ENCODE measurements at regions not wholly inside any gene's neighbourhood (a gene's known extent, or its start where the extent isn't known, plus 50 kb on each side); places are given as distances from the start of the nearest gene placed in this dataset.
"Not testable (repeated sequence)": the region's sequence is repeated elsewhere in the genome, so short reads cannot be mapped to it uniquely, and the experiment has no call there.

GRCh38 chr5:136736021-136736420, 370.7 kb upstream of the TRPC7 start:
- H3K36me3 Mint-ChIP-seq, result no peaks in the 10 kb centered on the region
- H3K27ac Mint-ChIP-seq, result no peak overlapping the region
- H3K4me1 Mint-ChIP-seq, result no peaks in the 10 kb centered on the region
- ATAC-seq (no peak), DNase-seq (ENCODE audit: low spot score in 2 of 2) (no peak)
- H3K4me3 Mint-ChIP-seq, result no peak overlapping the region
- peaks cover 8% of the 10 kb centered on the region for H3K9me3 Mint-ChIP-seq

GRCh38 chr5:136735611-136736010, 370.3 kb upstream of the TRPC7 start:
- not testable (repeated sequence) for DNase-seq (ENCODE audit: low spot score in 2 of 2); ATAC-seq

GRCh38 chr5:136734628-136735027, 369.3 kb upstream of the TRPC7 start:
- no peak overlapping the region for H3K4me3 Mint-ChIP-seq
- DNase-seq (ENCODE audit: low spot score in 2 of 2) (no peak), ATAC-seq (no peak)
- H3K4me1 Mint-ChIP-seq, result no peaks in the 10 kb centered on the region
- H3K36me3 Mint-ChIP-seq, result no peaks in the 10 kb centered on the region
- H3K9me3 Mint-ChIP-seq, result peaks cover 8% of the 10 kb centered on the region
- no peak overlapping the region for H3K27ac Mint-ChIP-seq

More at GRCh38 chr5:136735611-136736010, 370.3 kb upstream of the TRPC7 start:
- H3K4me3 Mint-ChIP-seq, H3K27ac Mint-ChIP-seq, H3K9me3 Mint-ChIP-seq, H3K4me1 Mint-ChIP-seq, H3K36me3 Mint-ChIP-seq: not testable (repeated sequence)

- no peak for DNase-seq (ENCODE audit: low spot score in 2 of 2)
- ATAC-seq, result no peak
Measured at GRCh38 chr5:136732751-136733150, 367.4 kb upstream of the TRPC7 start.

GRCh38 chr5:136731241-136731900, 366.0 kb upstream of the TRPC7 start:
- DNase-seq (ENCODE audit: low spot score in 2 of 2) (no peak), ATAC-seq (no peak)
- no peak overlapping the region for H3K27ac Mint-ChIP-seq
- no peaks in the 10 kb centered on the region for H3K36me3 Mint-ChIP-seq
- no peak overlapping the region for H3K4me3 Mint-ChIP-seq
- H3K9me3 Mint-ChIP-seq, result peaks cover 3% of the 10 kb centered on the region
- H3K4me1 Mint-ChIP-seq, result no peaks in the 10 kb centered on the region

More at GRCh38 chr5:136732751-136733150, 367.4 kb upstream of the TRPC7 start:
- H3K4me3 Mint-ChIP-seq, result no peak overlapping the region
- H3K36me3 Mint-ChIP-seq, result no peaks in the 10 kb centered on the region
- H3K27ac Mint-ChIP-seq, result no peak overlapping the region
- no peaks in the 10 kb centered on the region for H3K4me1 Mint-ChIP-seq
- H3K9me3 Mint-ChIP-seq, result no peaks in the 10 kb centered on the region

- Mint-ChIP-seq H3K9me3 (peaks cover 3% of the 10 kb centered on the region), H3K36me3 (no peaks in the 10 kb centered on the region), H3K4me3 (no peak overlapping the region), H3K4me1 (no peaks in the 10 kb centered on the region), H3K27ac (no peak overlapping the region)
- DNase-seq (ENCODE audit: low spot score in 2 of 2), result no peak
- ATAC-seq, result peak; percentile 43
Measured at GRCh38 chr5:136730426-136730825, 365.1 kb upstream of the TRPC7 start.

- Mint-ChIP-seq H3K4me3 (no peak overlapping the region), H3K36me3 (no peaks in the 10 kb centered on the region), H3K4me1 (no peaks in the 10 kb centered on the region), H3K9me3 (peaks cover 3% of the 10 kb centered on the region), H3K27ac (no peak overlapping the region)
- no peak for ATAC-seq
- DNase-seq (ENCODE audit: low spot score in 2 of 2), result no peak
Measured at GRCh38 chr5:136729901-136730355, 364.6 kb upstream of the TRPC7 start.

- Mint-ChIP-seq H3K36me3 (no peaks in the 10 kb centered on the region), H3K9me3 (peaks cover 3% of the 10 kb centered on the region), H3K4me1 (no peaks in the 10 kb centered on the region), H3K27ac (no peak overlapping the region), H3K4me3 (no peak overlapping the region)
- no peak for DNase-seq (ENCODE audit: low spot score in 2 of 2)
- no peak for ATAC-seq
Measured at GRCh38 chr5:136726506-136726905, 361.2 kb upstream of the TRPC7 start.

- H3K4me3 Mint-ChIP-seq, result no peak overlapping the region
- H3K4me1 Mint-ChIP-seq, result no peaks in the 10 kb centered on the region
- ATAC-seq, result no peak
- H3K9me3 Mint-ChIP-seq, result peaks cover 3% of the 10 kb centered on the region
- no peak for DNase-seq (ENCODE audit: low spot score in 2 of 2)
- H3K27ac Mint-ChIP-seq, result no peak overlapping the region
- no peaks in the 10 kb centered on the region for H3K36me3 Mint-ChIP-seq
Measured at GRCh38 chr5:136724161-136724560, 358.8 kb upstream of the TRPC7 start.

GRCh38 chr5:136722581-136722980, 357.2 kb upstream of the TRPC7 start:
- ATAC-seq, result no peak
- H3K4me3 Mint-ChIP-seq, result no peak overlapping the region
- H3K4me1 Mint-ChIP-seq, result no peaks in the 10 kb centered on the region
- DNase-seq (ENCODE audit: low spot score in 2 of 2), result no peak
- no peak overlapping the region for H3K27ac Mint-ChIP-seq
- H3K36me3 Mint-ChIP-seq, result no peaks in the 10 kb centered on the region
- peaks cover 3% of the 10 kb centered on the region for H3K9me3 Mint-ChIP-seq

GRCh38 chr5:136722086-136722485, 356.7 kb upstream of the TRPC7 start:
- Mint-ChIP-seq H3K27ac (no peak overlapping the region), H3K9me3 (peaks cover 1% of the 10 kb centered on the region), H3K4me1 (no peaks in the 10 kb centered on the region), H3K36me3 (no peaks in the 10 kb centered on the region), H3K4me3 (no peak overlapping the region)
- ATAC-seq, result no peak
- DNase-seq (ENCODE audit: low spot score in 2 of 2), result no peak

- Mint-ChIP-seq H3K4me1 (no peaks in the 10 kb centered on the region), H3K4me3 (no peak overlapping the region), H3K9me3 (no peaks in the 10 kb centered on the region), H3K36me3 (no peaks in the 10 kb centered on the region), H3K27ac (no peak overlapping the region)
- ATAC-seq, result no peak
- DNase-seq (ENCODE audit: low spot score in 2 of 2), result no peak
Measured at GRCh38 chr5:136720674-136721073, 355.3 kb upstream of the TRPC7 start.

- Mint-ChIP-seq H3K9me3 (peaks cover 4% of the 10 kb centered on the region), H3K4me3 (no peak overlapping the region), H3K36me3 (no peaks in the 10 kb centered on the region), H3K27ac (no peak overlapping the region), H3K4me1 (no peaks in the 10 kb centered on the region)
- ATAC-seq (no peak), DNase-seq (ENCODE audit: low spot score in 2 of 2) (no peak)
Measured at GRCh38 chr5:136717917-136718316, 352.6 kb upstream of the TRPC7 start.

GRCh38 chr5:136714286-136714685, 348.9 kb upstream of the TRPC7 start:
- H3K4me3 Mint-ChIP-seq, result no peak overlapping the region
- H3K9me3 Mint-ChIP-seq, result peaks cover 7% of the 10 kb centered on the region
- no peak for DNase-seq (ENCODE audit: low spot score in 2 of 2)
- no peak overlapping the region for H3K27ac Mint-ChIP-seq
- no peaks in the 10 kb centered on the region for H3K36me3 Mint-ChIP-seq
- no peak for ATAC-seq
- no peaks in the 10 kb centered on the region for H3K4me1 Mint-ChIP-seq

- Mint-ChIP-seq H3K4me1 (no peaks in the 10 kb centered on the region), H3K4me3 (no peak overlapping the region), H3K9me3 (peaks cover 7% of the 10 kb centered on the region), H3K27ac (no peak overlapping the region), H3K36me3 (no peaks in the 10 kb centered on the region)
- DNase-seq (ENCODE audit: low spot score in 2 of 2) (no peak), ATAC-seq (no peak)
Measured at GRCh38 chr5:136712628-136713027, 347.3 kb upstream of the TRPC7 start.

GRCh38 chr5:136710834-136711233, 345.5 kb upstream of the TRPC7 start:
- H3K27ac Mint-ChIP-seq, result no peak overlapping the region
- no peak overlapping the region for H3K4me3 Mint-ChIP-seq
- ATAC-seq (no peak), DNase-seq (ENCODE audit: low spot score in 2 of 2) (no peak)
- H3K4me1 Mint-ChIP-seq, result no peaks in the 10 kb centered on the region
- no peaks in the 10 kb centered on the region for H3K36me3 Mint-ChIP-seq
- H3K9me3 Mint-ChIP-seq, result peaks cover 7% of the 10 kb centered on the region

- no peak for DNase-seq (ENCODE audit: low spot score in 2 of 2)
- no peaks in the 10 kb centered on the region for H3K4me1 Mint-ChIP-seq
- no peaks in the 10 kb centered on the region for H3K36me3 Mint-ChIP-seq
- H3K4me3 Mint-ChIP-seq, result no peak overlapping the region
- no peaks in the 10 kb centered on the region for H3K9me3 Mint-ChIP-seq
- H3K27ac Mint-ChIP-seq, result no peak overlapping the region
- no peak for ATAC-seq
Measured at GRCh38 chr5:136703706-136704105, 338.4 kb upstream of the TRPC7 start.

All from stimulated activated effector memory CD8-positive, alpha-beta T cell treated with anti-CD3 and anti-CD28 coated beads, Interleukin-12 subunit alpha, Interleukin-12 subunit beta, amount 100 ng/mL, for 72 hours (primary cell).